D341Med (cell line): ENCODE measurements at regions not wholly inside any gene's neighbourhood (a gene's known extent, or its start where the extent isn't known, plus 50 kb on each side); places are given as distances from the start of the nearest gene placed in this dataset.

Source experiments
- DNase-seq: peaks from one replicate; pipeline ENCODE4 v3.0.0; 2012; ENCODE audit warnings: low spot score

DNA sequence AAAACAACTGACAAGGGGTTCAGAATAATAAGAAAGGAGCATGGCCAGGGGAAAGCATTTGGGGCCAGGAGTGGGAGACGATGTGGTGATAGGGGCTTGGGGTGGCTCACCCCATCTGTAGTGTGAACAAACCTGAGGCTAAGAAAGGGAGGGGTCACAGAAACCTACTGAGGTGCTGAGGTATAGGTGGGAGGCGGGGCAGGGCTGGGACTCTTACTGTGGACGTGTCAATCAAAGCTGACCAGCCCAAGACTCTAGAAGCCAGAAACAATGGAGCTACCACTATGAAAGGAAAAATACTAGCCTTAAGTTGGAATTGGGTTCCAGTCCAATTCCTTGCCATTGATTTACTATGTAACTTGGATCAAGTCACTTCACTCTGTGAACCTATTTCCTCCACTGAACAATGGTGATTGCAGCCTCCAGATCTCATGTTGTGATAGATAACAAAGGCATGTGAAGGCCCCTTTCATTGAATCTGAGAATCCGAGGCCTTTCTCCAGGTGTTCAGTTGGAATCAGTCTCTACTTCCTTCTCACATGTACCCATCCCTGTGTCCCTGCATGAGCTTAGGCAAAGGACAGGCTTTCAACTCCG lies 260.9 kb upstream of the HES1 start:
- no peak for DNase-seq

DNA sequence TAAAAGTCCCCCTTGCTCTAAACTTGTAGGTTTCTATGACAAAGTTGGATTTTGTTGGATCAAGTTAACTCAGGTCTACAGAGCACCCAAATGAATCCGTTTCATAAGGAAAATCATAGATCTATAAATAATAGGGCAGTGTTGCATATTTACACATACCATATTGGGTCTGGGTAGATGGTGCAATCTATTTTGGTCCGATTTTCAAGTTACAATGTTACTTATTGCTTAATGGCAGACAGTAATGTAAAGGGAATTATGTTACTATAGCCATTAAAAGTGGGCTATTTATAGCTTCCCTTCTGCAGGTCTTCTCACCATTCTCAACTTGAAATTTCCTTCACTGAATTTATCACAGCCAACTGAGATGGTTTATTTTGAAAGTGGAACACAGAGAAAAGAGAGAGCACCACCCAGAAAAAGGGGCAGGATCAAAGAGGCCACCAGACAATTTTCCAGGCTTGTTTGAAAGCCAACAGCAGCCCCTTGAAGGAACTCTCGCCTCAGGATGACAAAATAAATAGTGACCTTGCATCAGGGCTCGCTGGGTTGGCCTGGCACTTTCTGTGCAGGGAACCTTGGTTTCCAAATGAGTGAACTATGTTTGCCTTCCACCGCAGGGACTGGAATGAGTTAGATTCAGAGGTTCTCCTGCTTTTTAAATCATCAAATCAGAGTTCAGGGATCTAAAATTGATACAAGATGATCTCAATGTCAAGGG lies 260.2 kb upstream of the HES1 start:
- DNase-seq: no peak

DNA sequence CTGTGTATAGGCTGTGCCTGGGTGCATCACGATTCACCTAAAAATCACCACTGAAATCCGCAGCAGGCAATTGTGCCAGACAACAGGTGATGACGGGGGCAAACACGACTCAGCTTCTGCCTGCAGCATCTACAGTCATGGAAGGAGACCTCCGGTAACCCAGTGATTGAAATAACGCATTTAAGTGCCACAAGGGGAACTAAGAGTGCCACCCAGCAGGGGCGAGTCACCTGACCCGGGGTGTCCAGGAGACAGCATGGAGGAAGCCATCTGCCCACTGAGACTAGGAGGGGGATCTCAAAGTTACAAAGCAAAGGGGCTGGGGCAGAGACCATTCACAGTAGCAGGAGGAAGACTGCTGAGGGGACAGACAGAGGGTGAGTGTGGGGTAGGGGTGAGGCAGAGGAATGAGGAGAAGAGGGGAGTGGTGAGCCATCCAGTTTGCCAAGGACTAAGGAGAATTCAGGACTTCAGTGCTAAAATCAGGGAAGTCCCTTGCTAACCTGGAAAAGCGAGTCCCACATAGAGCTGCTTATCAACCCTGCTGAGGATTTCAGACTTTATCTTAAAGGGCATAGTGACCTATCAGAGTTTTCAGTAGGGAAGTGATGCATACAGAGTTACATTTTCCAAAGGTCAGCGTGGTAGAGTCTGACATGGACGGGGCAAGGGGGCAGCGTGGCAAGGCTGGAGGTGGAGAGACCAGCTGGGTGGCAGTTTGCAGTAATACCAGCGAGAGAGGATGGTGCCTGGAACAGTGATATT lies 256.7 kb upstream of the HES1 start:
- no peak for DNase-seq

DNA sequence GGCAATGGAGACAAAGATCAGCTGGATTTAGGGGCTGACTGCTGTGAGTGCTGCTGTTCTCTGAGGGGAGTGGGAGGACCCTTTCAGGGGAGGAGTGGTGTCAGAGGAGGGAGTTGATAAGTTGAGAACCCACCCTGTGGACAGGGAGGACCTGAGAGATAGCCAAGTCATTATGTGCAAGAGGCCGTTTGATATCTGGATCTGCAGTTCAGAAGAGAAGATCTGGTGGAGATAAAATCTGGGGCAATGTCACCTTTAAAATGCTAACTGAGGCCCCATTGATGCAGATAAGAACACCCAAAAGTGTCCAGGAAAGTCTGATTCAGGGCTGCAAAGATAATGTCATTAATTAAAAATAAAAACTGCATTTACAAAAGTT lies 256.1 kb upstream of the HES1 start:
- no peak for DNase-seq

DNA sequence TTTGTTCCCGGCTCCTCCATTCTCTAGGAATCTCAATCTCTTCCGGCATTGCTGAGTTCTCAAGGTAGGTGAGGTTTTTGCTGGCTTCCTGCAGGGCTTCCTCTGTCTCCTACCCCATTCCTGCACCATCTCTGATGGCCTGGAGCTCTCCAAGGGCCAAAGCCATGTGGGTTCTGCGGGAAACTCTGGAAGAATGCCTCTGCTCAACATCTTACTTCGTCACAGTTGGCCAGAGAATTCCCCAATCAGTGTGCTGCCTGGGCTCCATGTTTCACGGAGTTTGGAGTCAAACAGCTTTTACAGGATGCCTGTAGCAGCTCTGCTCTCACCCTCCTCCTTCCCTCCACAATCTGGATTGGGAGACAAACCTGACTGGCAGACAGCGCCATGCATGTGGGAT lies 253.9 kb upstream of the HES1 start:
- no peak for DNase-seq

DNA sequence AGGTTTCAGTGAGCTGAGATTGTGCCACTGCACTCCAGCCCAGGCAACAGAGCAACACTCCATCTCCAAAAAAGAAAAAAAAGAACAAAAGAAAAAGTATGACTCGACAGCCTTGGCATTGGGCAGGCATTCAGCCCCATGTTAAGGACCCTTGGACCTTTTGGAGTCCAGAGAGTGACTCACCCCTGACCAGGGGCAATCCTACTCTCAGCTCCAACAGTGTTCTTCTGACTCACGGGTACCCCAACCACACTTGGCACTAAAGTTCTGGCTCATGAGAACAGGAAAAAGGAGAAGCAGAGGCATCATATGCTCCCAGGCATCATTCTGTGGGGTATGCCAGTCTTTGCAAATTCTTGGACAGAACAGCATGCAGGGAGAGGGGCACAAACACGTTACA lies 252.4 kb upstream of the HES1 start:
- DNase-seq: no peak

DNA sequence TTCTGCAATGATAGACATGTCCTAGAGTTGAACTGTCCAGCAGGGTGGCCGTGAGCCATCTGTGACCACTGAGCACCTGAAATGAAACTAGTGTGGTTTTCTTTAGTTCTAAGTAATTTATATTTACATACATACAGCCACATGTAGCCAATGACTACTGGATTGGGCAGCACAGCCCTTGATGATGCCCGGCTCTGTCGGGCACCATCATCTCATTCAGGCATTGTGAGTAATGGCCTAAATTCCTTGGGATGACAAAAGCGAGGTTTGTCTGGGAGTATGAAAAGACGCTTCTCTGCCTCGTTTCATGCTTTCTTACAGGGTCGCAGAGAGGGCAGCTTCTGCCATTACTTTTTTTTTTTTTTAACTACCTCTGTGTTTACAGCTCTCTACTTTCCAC lies 251.9 kb upstream of the HES1 start:
- no peak for DNase-seq

DNA sequence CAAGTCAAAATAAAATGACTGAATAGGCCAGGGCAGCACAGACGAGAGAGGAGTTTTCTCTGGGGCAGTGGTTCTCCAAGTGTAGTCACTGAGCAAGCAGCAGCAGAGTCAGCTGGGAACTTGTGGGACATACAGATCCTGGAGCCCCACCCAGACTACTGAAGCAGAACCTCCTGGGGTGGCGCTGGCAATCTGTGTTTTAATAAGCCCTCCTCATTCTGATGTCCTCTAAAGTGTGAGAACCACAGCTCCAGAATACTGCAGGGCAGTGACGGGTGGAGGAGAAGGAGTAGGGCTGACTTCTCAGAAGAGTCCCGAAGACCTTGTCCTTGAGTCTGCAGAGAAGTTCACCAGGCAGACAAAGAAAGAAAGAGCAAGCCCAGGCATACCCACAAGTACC lies 251.3 kb upstream of the HES1 start:
- DNase-seq: no peak

DNA sequence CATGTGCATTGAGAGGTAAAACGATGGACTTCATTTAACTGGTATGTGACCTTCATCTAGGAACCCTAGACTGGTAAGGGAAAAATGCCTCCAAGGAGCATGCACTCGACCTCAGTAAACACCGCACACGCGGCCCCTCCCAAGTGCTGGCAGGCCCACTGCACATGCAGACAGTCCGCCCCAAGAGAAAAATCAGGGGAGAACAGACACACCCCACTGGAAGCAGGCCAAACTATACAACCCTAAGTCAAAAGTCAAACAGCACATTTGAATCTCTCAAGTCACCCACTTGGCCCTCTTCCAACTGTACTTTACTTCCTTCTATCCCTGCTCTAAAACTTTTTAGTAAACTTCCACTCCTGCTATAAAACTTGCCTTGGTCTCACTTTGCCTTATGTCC lies 250.1 kb upstream of the HES1 start:
- DNase-seq: no peak

DNA sequence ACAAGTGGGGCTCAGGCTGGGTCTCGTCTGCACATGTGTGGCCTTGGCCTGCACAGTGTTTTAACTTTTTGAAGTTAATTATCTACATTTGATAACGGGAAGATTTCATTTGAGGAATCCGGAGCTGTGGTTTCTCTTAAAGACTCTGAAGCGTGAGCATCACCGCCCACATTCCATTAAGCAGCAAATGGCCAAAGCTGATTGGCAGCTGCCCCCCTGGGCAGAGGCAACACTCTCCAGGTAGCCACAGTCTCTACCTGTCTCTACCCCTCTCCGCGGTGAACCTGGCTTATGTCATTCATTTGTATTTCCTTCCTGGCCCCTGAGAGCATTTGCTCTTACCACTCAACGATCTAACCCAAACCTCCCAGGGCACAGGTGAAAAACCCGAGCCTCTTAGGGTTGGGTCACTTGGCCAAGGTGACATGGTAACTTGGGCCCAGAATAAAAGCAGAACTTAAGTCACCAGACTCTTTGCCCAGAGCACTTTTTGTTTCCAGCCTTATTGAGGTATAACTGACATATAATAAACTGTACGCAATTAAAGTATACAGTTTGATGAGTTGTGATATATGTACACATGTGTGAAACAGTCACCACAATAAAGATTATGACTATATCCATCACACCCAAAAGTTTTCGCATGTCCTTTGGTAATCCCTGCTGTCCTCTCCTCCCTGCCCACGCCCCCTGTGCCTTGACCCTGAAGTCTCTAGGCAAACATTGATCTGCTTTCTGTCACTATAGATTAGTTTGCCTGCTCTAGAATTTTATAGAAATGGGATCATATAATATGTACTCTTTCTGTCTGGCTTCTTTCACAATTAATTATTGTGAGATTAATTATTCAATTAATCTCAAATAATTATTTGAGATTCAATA lies 245.7 kb upstream of the HES1 start:
- DNase-seq: no peak

DNA sequence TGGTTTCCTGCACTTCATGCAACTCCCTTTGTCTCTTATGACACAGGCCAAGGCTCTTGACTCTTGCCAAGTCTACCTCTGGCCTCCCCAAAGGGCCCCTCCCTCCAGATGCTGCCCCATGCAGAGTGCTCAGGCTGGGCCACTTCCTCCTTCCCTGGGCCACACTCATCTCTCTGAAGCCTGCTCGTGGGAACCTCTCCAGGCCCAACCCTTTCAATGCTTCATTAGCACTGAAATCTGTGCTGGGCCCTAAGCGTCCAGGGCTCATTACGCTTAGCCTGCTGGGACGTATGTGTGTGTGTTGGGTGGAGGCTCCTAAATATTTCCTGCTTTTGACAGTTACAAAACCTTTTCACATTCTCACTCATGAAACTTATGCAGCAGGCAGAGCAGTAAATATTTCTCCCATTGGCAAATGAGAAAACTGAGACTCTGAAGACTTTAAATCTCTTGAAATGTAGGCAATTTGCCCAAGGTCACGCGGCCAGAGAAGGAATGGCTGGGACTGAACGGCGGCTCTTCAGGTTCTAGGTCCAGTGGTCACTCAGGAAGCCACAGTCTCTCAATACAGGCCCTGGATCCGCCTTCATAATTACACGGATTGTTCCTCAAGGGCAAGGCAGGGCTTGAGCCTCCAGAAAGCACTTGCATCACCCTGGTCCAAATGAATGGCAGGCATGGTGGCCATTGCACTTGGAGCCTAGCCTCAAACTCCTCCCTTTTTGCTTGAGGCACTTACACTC lies 241.7 kb upstream of the HES1 start:
- DNase-seq: no peak

DNA sequence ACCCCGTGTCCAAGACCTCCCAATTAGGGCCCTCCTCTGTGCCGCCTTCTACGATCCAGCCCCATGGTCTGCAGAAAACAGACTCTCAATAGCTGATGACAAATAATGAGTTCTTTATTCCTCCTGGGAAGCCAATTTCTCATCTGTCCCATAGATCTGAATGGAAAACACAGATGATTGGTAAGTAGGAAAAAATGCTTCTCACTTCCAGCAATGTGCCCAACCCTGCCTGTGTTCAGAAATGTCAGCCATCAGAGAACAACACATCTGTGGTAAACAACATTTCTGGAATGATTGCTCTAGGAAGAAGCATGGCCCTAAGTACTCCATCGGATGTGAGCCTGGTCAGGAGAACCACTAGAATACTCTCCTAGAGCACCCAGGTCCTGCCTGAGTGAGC lies 240.5 kb upstream of the HES1 start:
- no peak for DNase-seq

DNA sequence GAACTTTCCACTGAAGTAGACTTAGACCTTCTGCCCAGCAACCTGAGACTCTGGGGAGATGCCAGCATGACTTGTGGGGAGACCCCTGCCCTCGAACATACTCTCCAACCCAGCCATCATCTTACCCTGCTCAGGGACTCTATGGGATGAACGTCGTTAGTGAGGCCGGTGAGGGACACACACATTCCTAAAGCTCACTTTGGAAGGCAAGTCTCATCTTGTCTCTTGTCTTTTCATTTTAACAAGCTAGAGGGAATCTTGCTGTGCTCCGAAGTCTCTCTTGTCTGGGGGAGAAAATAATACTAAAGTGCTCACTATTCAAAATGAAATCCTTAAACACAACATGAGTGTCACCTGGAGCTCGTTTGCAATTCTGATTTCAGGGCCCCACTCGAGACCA lies 239.5 kb upstream of the HES1 start:
- DNase-seq: no peak

DNA sequence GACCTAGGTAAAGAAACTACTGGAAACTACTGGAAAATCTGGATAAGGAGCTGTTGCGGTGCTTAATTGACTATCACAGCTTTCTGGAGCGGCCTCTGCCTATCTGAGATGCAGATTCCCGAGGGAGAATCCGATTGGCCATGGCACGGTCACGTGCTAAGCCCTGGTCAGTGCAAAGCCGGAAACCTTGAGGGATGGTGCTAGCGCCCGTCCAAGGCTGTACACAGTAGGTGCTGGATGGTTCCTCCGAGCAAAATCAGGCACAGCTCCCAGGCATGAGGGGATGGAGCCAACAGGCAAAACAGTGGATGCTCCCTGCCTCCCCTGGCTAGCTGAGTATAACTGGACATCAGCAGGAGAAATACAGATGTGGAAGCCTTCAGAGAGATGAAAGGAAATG lies 238.7 kb upstream of the HES1 start:
- no peak for DNase-seq

DNA sequence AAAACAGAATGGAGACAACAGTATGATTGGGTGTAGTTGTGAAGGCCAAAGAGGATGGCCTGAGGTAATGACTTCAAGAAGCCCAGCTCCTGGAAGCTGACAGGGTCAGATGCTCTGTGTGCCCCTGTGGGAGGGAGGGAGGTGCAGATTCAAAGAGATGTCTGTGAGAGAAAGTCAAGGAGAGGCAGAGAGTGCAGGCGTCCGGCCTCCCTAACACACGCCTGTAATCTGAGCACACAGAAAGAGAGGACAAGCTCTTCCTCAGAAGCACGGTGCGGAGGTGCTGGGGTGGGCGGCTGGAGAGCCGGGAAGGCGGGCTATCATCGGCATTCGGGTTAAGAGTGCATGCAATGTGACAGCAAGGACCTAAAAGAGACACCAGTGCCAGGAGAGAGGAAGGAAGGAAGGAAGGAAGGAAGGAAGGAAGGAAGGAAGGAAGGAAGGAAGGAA lies 238.2 kb upstream of the HES1 start:
- DNase-seq: no peak

DNA sequence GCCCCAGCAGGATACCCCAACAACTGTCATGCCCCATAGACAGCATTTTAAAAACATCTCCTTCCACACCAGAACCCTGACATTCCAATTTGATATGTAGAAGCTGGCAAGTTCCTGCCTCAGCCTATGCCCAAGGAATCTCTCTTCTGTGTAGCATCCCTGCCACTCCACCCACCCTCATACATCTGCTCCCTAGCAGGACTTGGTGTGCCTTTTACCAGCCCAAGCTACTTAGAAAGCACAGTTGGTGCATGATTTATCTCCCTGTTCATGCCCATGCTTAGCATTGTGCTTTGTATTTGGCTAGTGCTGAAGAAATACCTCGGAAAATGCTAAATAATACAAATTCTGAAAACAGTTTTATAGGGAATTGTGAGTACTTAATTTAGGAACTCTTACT lies 236.9 kb upstream of the HES1 start:
- DNase-seq: no peak

DNA sequence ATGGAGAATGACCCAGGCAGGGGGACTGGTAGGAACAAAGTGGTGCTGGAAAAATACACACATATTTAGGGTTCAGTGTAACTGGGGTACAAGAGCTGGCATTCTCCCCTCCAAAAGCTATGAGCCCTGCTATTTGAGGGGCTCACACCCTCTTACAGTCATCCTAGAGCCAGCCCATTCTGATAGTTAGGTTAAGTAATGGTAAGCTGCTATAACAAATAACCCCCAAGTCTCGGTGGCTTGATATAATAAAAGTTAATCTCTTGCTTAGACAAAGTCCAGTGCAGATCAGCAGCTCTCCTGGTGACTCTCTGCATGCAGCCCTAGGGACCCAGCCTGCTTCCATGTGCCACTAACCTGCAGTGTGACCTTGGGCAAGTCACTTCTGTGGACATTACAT lies 234.9 kb upstream of the HES1 start:
- DNase-seq: no peak

DNA sequence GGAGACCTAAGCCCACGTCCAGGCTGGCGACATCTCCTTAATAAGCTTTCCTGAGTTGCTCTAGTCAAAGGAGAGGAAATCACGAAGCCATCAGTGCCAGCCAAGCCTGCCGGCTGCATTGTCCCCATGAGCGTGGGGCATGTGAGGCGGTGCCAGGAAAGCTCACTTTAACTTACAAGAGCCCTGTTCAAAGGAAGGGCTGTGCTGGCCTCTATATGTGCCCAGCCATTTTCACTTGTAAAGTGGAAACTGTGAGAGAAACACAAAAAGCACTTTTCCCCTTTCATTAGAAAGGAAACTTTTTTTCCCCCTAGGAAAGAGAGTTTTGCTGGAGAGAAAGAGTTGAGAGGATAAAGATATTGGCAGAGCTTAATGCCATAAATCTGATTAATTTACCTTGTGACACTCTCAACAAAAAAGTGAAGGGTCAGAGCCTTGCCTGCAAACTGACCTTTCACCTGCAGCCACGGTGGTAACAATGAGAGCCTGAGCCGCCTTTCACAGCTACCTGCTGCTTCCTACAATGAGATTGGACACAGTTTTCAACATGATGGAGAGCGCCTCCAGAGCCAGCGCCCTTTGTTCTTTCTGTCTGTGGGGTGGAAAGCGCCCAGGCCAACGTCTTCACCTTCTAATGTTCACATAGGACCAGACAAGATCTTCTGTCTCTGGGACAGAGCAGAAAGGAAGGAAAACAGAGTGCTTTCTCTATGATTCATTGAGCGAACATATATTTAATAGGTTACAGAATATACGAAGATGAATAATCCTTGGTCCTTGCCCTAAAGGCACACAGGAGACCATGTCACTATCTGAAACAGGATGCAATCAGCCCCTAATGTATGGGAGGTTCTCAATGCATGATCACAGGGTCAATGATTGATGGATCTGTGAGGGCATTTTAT lies 233.1 kb upstream of the HES1 start:
- no peak for DNase-seq

DNA sequence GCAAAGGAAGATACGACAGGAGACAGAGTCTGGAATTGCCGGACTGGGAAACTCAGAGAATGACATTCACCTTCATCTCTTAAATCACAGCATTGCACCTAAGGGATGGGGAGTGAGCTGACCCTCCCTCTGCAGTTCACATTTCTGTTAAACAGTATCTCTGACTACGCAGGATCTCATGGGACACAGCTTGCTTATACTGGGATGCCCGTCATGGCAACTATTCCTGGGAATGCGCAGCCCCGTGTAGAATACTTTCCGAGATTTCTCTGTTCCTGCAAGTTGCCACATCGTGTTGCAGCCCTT lies 232.5 kb upstream of the HES1 start:
- DNase-seq: no peak

DNA sequence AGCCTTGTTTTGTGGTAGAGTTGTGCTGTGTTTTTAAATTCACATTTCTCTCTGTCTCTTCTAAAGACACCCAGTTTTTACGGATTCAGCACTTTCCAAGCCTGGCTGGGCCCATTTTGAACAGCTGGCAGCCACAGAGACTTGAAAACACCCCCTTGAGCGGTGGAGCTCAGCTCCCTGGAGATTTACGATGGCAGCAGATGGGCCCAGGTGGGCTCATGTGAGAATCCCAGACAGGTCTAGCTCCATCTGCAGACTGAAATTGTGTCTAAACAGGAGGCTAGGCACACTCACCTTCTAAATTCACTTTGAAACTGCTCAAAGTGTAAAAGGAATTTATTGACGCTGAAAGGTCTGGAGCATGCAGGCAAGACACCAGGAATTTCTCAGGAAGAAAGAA lies 232.0 kb upstream of the HES1 start:
- no peak for DNase-seq
